Esophagus squamous epithelium (tissue), 4 donors: ENCODE measurements at regions not wholly inside any gene's neighbourhood (a gene's known extent, or its start where the extent isn't known, plus 50 kb on each side); places are given as distances from the start of the nearest gene placed in this dataset.

ENCODE experiments used
- POLR2A ChIP-seq, 4 donors: fragments of 450-650 bp; IDR thresholded peaks; one replicate each; pipeline ENCODE4 v1.6.1; 2017; ENCODE audit warnings: antibody characterized with exemption in 4 of 4, mild to moderate bottlenecking in 4 of 4, moderate library complexity in 3 of 4
- TF ChIP-seq, protein P1 (sequence below), 6 experiments: fragments of 450-650 bp in 4 of 6; fragments of 200-600 bp in 2 of 6; sonication (generic) in 2 of 6; IDR thresholded peaks; one replicate each; pipeline ENCODE4 v1.5.1; 2016 to 2019; ENCODE audit warnings: antibody characterized with exemption in 6 of 6, mild to moderate bottlenecking in 4 of 6, moderate library complexity in 4 of 6

DNA sequence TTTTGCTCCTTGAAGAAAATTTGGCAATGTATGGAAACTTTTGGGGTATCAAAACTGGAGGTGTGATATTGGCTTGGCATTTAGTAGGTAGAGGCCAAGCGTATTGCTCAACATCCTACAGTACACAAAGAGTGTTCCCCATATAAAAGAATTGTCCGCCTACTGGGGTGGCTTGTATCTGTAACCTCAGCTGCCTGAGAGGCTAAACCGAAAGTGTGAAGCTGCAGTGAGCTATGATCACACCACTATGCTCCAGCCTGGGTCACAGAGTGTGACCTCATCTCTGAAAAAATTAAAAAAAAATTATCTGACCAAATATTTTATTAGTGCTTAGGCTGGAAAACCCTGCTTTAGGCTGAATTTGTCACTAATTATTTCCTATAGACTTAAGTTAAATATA, 483.9 kb downstream of the PYDC2 start:
- TF ChIP-seq, protein P1, sequence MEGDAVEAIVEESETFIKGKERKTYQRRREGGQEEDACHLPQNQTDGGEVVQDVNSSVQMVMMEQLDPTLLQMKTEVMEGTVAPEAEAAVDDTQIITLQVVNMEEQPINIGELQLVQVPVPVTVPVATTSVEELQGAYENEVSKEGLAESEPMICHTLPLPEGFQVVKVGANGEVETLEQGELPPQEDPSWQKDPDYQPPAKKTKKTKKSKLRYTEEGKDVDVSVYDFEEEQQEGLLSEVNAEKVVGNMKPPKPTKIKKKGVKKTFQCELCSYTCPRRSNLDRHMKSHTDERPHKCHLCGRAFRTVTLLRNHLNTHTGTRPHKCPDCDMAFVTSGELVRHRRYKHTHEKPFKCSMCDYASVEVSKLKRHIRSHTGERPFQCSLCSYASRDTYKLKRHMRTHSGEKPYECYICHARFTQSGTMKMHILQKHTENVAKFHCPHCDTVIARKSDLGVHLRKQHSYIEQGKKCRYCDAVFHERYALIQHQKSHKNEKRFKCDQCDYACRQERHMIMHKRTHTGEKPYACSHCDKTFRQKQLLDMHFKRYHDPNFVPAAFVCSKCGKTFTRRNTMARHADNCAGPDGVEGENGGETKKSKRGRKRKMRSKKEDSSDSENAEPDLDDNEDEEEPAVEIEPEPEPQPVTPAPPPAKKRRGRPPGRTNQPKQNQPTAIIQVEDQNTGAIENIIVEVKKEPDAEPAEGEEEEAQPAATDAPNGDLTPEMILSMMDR (IDR thresholded peaks at IDR 0.05): no peak
- TF ChIP-seq POLR2A (IDR thresholded peaks at IDR 0.05): no peak
